Liver (tissue), 8 donors: ENCODE measurements at regions not wholly inside any gene's neighbourhood (a gene's known extent, or its start where the extent isn't known, plus 50 kb on each side); places are given as distances from the start of the nearest gene placed in this dataset.

Source experiments
- DNase-seq: peaks from one replicate; pipeline ENCODE4 v3.0.0-alpha.2; 2017; ENCODE audit warnings: low spot score
- H3K27ac ChIP-seq, 2 donors: one replicate each; pipeline ENCODE4 v1.7.0; 2013; ENCODE audit warnings: inconsistent platforms in 2 of 2, low read length in 2 of 2, control low read depth in 1 of 2, low read depth in 1 of 2, mild to moderate bottlenecking in 1 of 2
- H3K27me3 ChIP-seq, 4 donors: one replicate each; pipeline versions ENCODE4 v1.6.1 to v1.7.0; 2013; ENCODE audit warnings: low read length in 3 of 4, inconsistent platforms in 1 of 4, mild to moderate bottlenecking in 1 of 4, moderate library complexity in 1 of 4; ENCODE audit not compliant: control insufficient read depth in 4 of 4, insufficient read depth in 4 of 4
- H3K36me3 ChIP-seq, 4 donors: one replicate each; pipeline versions ENCODE4 v1.6.1 to v1.7.0; 2013; ENCODE audit warnings: low read length in 3 of 4, mild to moderate bottlenecking in 3 of 4, low read depth in 1 of 4, moderate library complexity in 1 of 4; ENCODE audit not compliant: control insufficient read depth in 4 of 4, insufficient read depth in 3 of 4
- H3K4me1 ChIP-seq, 4 donors: one replicate each; pipeline versions ENCODE4 v1.6.1 to v1.7.0; 2013; ENCODE audit warnings: low read length in 3 of 4, mild to moderate bottlenecking in 3 of 4, moderate library complexity in 1 of 4; ENCODE audit not compliant: control insufficient read depth in 4 of 4, insufficient read depth in 4 of 4
- H3K4me3 ChIP-seq, 3 donors: one replicate each; pipeline versions ENCODE4 v1.6.1 to v1.7.0; 2013; ENCODE audit warnings: low read length in 3 of 3, control low read depth in 1 of 3, low read depth in 1 of 3, mild to moderate bottlenecking in 1 of 3
- H3K9ac ChIP-seq, 2 donors: one replicate each; pipeline ENCODE4 v1.7.0; 2013; ENCODE audit warnings: low read length in 2 of 2, mild to moderate bottlenecking in 2 of 2, moderate library complexity in 2 of 2, control low read depth in 1 of 2, low read depth in 1 of 2
- H3K9me3 ChIP-seq, 4 donors: one replicate each; pipeline versions ENCODE4 v1.6.1 to v1.7.0; 2013; ENCODE audit warnings: low read length in 3 of 4; ENCODE audit not compliant: control insufficient read depth in 4 of 4
- CTCF ChIP-seq: fragments of 150-350 bp; IDR thresholded peaks from 2 replicates; pipeline ENCODE4 v1.5.1; 2017; ENCODE audit warnings: improper control_type of control experiment, low read depth, low read length; ENCODE audit not compliant: missing input control
- EGR1 ChIP-seq, 2 donors: IDR thresholded peaks; 2 replicates each; pipeline ENCODE4 v1.6.1; 2016 to 2018; ENCODE audit warnings: antibody characterized with exemption in 2 of 2, low read depth in 2 of 2
- FOXA1 ChIP-seq: IDR thresholded peaks from 2 replicates; pipeline ENCODE4 v1.6.1; 2016; ENCODE audit warnings: antibody characterized with exemption
- FOXA2 ChIP-seq: IDR thresholded peaks from 2 replicates; pipeline ENCODE4 v1.6.1; 2016; ENCODE audit warnings: antibody characterized with exemption
- GABPA ChIP-seq, 2 donors: IDR thresholded peaks in 1 of 2; conservative IDR thresholded peaks in 1 of 2; 2 replicates each; pipeline ENCODE4 v1.6.1; 2016; ENCODE audit warnings: antibody characterized with exemption in 2 of 2, mild to moderate bottlenecking in 1 of 2, moderate library complexity in 1 of 2
- HNF4A ChIP-seq, 2 donors: conservative IDR thresholded peaks; 2 replicates each; pipeline ENCODE4 v1.6.1; 2016; ENCODE audit warnings: antibody characterized with exemption in 2 of 2, mild to moderate bottlenecking in 2 of 2
- HNF4G ChIP-seq: IDR thresholded peaks from 2 replicates; pipeline ENCODE4 v1.6.1; 2016; ENCODE audit warnings: antibody characterized with exemption
- JUND ChIP-seq, 2 donors: IDR thresholded peaks; 2 replicates each; pipeline ENCODE4 v1.6.1; 2016; ENCODE audit warnings: antibody characterized with exemption in 2 of 2
- MAX ChIP-seq: IDR thresholded peaks from 2 replicates; pipeline ENCODE4 v1.6.1; 2016; ENCODE audit warnings: antibody characterized with exemption
- NR2F2 ChIP-seq: IDR thresholded peaks from 2 replicates; pipeline ENCODE4 v1.6.1; 2016; ENCODE audit warnings: antibody characterized with exemption
- RAD21 ChIP-seq, 2 donors: IDR thresholded peaks; 2 replicates each; pipeline ENCODE4 v1.6.1; 2016; ENCODE audit warnings: antibody characterized with exemption in 2 of 2, mild to moderate bottlenecking in 2 of 2
- REST ChIP-seq: IDR thresholded peaks from 2 replicates; pipeline ENCODE4 v1.6.1; 2016; ENCODE audit warnings: antibody characterized with exemption, mild to moderate bottlenecking
- RXRA ChIP-seq, 2 donors: IDR thresholded peaks; 2 replicates each; pipeline ENCODE4 v1.6.1; 2017 to 2018; ENCODE audit warnings: antibody characterized with exemption in 2 of 2, mild to moderate bottlenecking in 1 of 2
- SP1 ChIP-seq: IDR thresholded peaks from 2 replicates; pipeline ENCODE4 v1.6.1; 2018; ENCODE audit warnings: antibody characterized with exemption, mild to moderate bottlenecking
- TAF1 ChIP-seq: conservative IDR thresholded peaks from 2 replicates; pipeline ENCODE4 v1.6.1; 2016; ENCODE audit warnings: antibody characterized with exemption, mild to moderate bottlenecking
- YY1 ChIP-seq: IDR thresholded peaks from 2 replicates; pipeline ENCODE4 v1.6.1; 2016; ENCODE audit warnings: antibody characterized with exemption, mild to moderate bottlenecking
- ZBTB33 ChIP-seq: IDR thresholded peaks from 2 replicates; pipeline ENCODE4 v1.6.1; 2016; ENCODE audit warnings: antibody characterized with exemption
- WGBS: extraction: QIAGEN DNeasy Blood & Tissue Kit; methylation state at CpG from one replicate; pipeline ENCODE4 v1.1.7; 2013; 5-methylcytosine and 5-hydroxymethylcytosine counted together
- donor health status: healthy.
- donor health status: healthy.
- donor health status: healthy.
- donor health status: healthy.
- donor health status: healthy.

GRCh38 chr4:180855184-180855583 is 1388.0 kb upstream of the TENM3 start:
- Histone ChIP-seq H3K9me3 (no peaks in the 10 kb centered on the region), H3K27me3 (no peaks in the 10 kb centered on the region), H3K27ac (no peak overlapping the region), H3K36me3 (no peaks in the 10 kb centered on the region), H3K4me3 (no peak overlapping the region), H3K4me1 (no peaks in the 10 kb centered on the region), H3K9ac (no peak overlapping the region)
- DNase-seq, result no peak
- WGBS, result 63% methylated on average over 2 of the region's 2 CpGs
- TF ChIP-seq RAD21 (IDR thresholded peaks at IDR 0.05) (no peak), FOXA2 (no peak), MAX (no peak), CTCF (no peak), NR2F2 (no peak), FOXA1 (no peak), ZBTB33 (no peak), EGR1 (IDR thresholded peaks at IDR 0.05; ENCODE audit: low read depth in 2 of 2) (no peak), JUND (IDR thresholded peaks at IDR 0.05) (no peak), HNF4A (conservative IDR thresholded peaks at IDR 0.05) (no peak), REST (no peak)

- no peak for DNase-seq
- Histone ChIP-seq H3K27me3 (peaks cover 0 to 2% (median 0%) of the 10 kb centered on the region in 4 donors), H3K4me1 (no peaks in the 10 kb centered on the region), H3K36me3 (no peaks in the 10 kb centered on the region), H3K9ac (no peak overlapping the region), H3K4me3 (no peak overlapping the region), H3K9me3 (no peaks in the 10 kb centered on the region), H3K27ac (no peak overlapping the region)
- WGBS, result 60% methylated on average over 12 of the region's 12 CpGs
- TF ChIP-seq TAF1 (no peak), SP1 (no peak), FOXA1 (no peak), EGR1 (IDR thresholded peaks at IDR 0.05; ENCODE audit: low read depth in 2 of 2) (no peak), GABPA (IDR thresholded peaks at IDR 0.05 in 1 of 2, conservative IDR thresholded peaks at IDR 0.05 in 1 of 2) (no peak), CTCF (no peak), RXRA (IDR thresholded peaks at IDR 0.05) (no peak), YY1 (no peak), MAX (no peak), HNF4G (no peak), RAD21 (IDR thresholded peaks at IDR 0.05) (no peak), HNF4A (conservative IDR thresholded peaks at IDR 0.05) (no peak), NR2F2 (no peak), JUND (IDR thresholded peaks at IDR 0.05) (no peak), ZBTB33 (no peak)
Observed at GRCh38 chr4:180860089-180860720, 1383.0 kb upstream of the TENM3 start.
